ENCODE measurements at regions not wholly inside any gene's neighbourhood (a gene's known extent, or its start where the extent isn't known, plus 50 kb on each side); places are given as distances from the start of the nearest gene placed in this dataset.

- Histone ChIP-seq H3K9me3 (peaks cover 0 to 15% (median 6%) of the 10 kb centered on the region in 4 donors), H3K4me1 (no peaks in the 10 kb centered on the region), H3K27me3 (no peaks in the 10 kb centered on the region), H3K36me3 (no peaks in the 10 kb centered on the region), H3K27ac (no peak overlapping the region), H3K4me3 (no peak overlapping the region)
- DNase-seq (ENCODE audit: low spot score in 2 of 2) = no peak
- TF ChIP-seq CTCF (IDR thresholded peaks at IDR 0.05) = no peak
- WGBS, 2 donors = 59 to 69% methylated on average over 3 of the region's 3 CpGs
These were observed 1150.0 kb downstream of the RPIA start for GRCh38 chr2:89841476-89841840.

GRCh38 chr2:89842180-89842908, 1150.9 kb downstream of the RPIA start:
- Histone ChIP-seq H3K9me3 (peaks cover 0 to 10% (median 4%) of the 10 kb centered on the region in 4 donors), H3K27me3 (no peaks in the 10 kb centered on the region), H3K4me1 (no peaks in the 10 kb centered on the region), H3K4me3 (no peak overlapping the region), H3K36me3 (no peaks in the 10 kb centered on the region), H3K27ac (no peak overlapping the region)
- TF ChIP-seq EP300 (IDR thresholded peaks at IDR 0.05) (no peak), CTCF (IDR thresholded peaks at IDR 0.05) (no peak), POLR2A (IDR thresholded peaks at IDR 0.05) (no peak)
- DNase-seq (ENCODE audit: low spot score in 2 of 2) = no peak
- 59 to 63% methylated on average over 9 of the region's 9 CpGs for WGBS, 2 donors

- WGBS, 2 donors = 47 to 49% methylated on average over 6 of the region's 6 CpGs
- H3K4me1 ChIP-seq = no peaks in the 10 kb centered on the region
- H3K4me3 ChIP-seq = no peak overlapping the region
- TF ChIP-seq EP300 (IDR thresholded peaks at IDR 0.05) (no peak), CTCF (IDR thresholded peaks at IDR 0.05) (no peak), POLR2A (IDR thresholded peaks at IDR 0.05) (no peak)
- H3K27me3 ChIP-seq = no peaks in the 10 kb centered on the region
- no peak for DNase-seq (ENCODE audit: low spot score in 2 of 2)
- H3K36me3 ChIP-seq = no peaks in the 10 kb centered on the region
- no peak overlapping the region for H3K27ac ChIP-seq
- H3K9me3 ChIP-seq = peaks cover 0 to 10% (median 2%) of the 10 kb centered on the region in 4 donors
These were observed 1152.9 kb downstream of the RPIA start for GRCh38 chr2:89844221-89844943.

- no peak for TF ChIP-seq EP300 (IDR thresholded peaks at IDR 0.05)
- TF ChIP-seq POLR2A (IDR thresholded peaks at IDR 0.05) = no peak
- TF ChIP-seq CTCF (IDR thresholded peaks at IDR 0.05) = no peak
- Histone ChIP-seq H3K27ac (no peak overlapping the region), H3K4me3 (no peak overlapping the region), H3K27me3 (peaks cover 0 to under 1% of the 10 kb centered on the region in 2 donors), H3K4me1 (no peaks in the 10 kb centered on the region), H3K9me3 (peaks cover 0 to 10% (median under 1%) of the 10 kb centered on the region in 4 donors), H3K36me3 (no peaks in the 10 kb centered on the region)
- WGBS, 2 donors = 60 to 61% methylated on average over 6 of the region's 6 CpGs
- no peak for DNase-seq (ENCODE audit: low spot score in 2 of 2)
These were observed 1154.1 kb downstream of the RPIA start for GRCh38 chr2:89845532-89845931.

- TF ChIP-seq POLR2A (IDR thresholded peaks at IDR 0.05) = no peak
- TF ChIP-seq CTCF (IDR thresholded peaks at IDR 0.05) = no peak
- no peak for TF ChIP-seq EP300 (IDR thresholded peaks at IDR 0.05)
- Histone ChIP-seq H3K4me3 (no peak overlapping the region), H3K27me3 (peaks cover 0 to 5% of the 10 kb centered on the region in 2 donors), H3K4me1 (no peaks in the 10 kb centered on the region), H3K27ac (no peak overlapping the region), H3K36me3 (no peaks in the 10 kb centered on the region), H3K9me3 (no peaks in the 10 kb centered on the region)
- WGBS, 2 donors = 78 to 84% methylated on average over 3 of the region's 3 CpGs
- no peak for DNase-seq (ENCODE audit: low spot score in 2 of 2)
These were observed 1156.6 kb downstream of the RPIA start for GRCh38 chr2:89848114-89848513.

Measured in tibial nerve (tissue), 4 donors.